Adipocyte (in vitro differentiated cells): ENCODE measurements at regions not wholly inside any gene's neighbourhood (a gene's known extent, or its start where the extent isn't known, plus 50 kb on each side); places are given as distances from the start of the nearest gene placed in this dataset.

Experiments
- DNase-seq: peaks from one replicate; pipeline ENCODE4 v3.0.0-alpha.2; 2015; ENCODE audit warnings: low read depth
- H3K27me3 ChIP-seq: replicated peaks from 2 replicates; pipeline ENCODE4 v1.7.0; 2013; ENCODE audit warnings: mild to moderate bottlenecking, low read length, moderate library complexity; ENCODE audit not compliant: control insufficient read depth, insufficient read depth
- H3K36me3 ChIP-seq: 2 replicates; pipeline ENCODE4 v1.7.0; 2013; ENCODE audit warnings: low read length, mild to moderate bottlenecking, moderate library complexity; ENCODE audit not compliant: control insufficient read depth, insufficient read depth, severe bottlenecking
- H3K4me1 ChIP-seq: 2 replicates; pipeline ENCODE4 v1.7.0; 2013; ENCODE audit warnings: mild to moderate bottlenecking, low read length, moderate library complexity; ENCODE audit not compliant: control insufficient read depth, insufficient read depth
- H3K4me3 ChIP-seq: 2 replicates; pipeline ENCODE4 v1.7.0; 2013; ENCODE audit warnings: mild to moderate bottlenecking, low read length, moderate library complexity
- H3K9ac ChIP-seq: 2 replicates; pipeline ENCODE4 v1.7.0; 2013; ENCODE audit warnings: mild to moderate bottlenecking, low read length, moderate library complexity
- H3K9me3 ChIP-seq: 2 replicates; pipeline ENCODE4 v1.7.0; 2013; ENCODE audit warnings: mild to moderate bottlenecking, low read length, moderate library complexity; ENCODE audit not compliant: control insufficient read depth

DNA sequence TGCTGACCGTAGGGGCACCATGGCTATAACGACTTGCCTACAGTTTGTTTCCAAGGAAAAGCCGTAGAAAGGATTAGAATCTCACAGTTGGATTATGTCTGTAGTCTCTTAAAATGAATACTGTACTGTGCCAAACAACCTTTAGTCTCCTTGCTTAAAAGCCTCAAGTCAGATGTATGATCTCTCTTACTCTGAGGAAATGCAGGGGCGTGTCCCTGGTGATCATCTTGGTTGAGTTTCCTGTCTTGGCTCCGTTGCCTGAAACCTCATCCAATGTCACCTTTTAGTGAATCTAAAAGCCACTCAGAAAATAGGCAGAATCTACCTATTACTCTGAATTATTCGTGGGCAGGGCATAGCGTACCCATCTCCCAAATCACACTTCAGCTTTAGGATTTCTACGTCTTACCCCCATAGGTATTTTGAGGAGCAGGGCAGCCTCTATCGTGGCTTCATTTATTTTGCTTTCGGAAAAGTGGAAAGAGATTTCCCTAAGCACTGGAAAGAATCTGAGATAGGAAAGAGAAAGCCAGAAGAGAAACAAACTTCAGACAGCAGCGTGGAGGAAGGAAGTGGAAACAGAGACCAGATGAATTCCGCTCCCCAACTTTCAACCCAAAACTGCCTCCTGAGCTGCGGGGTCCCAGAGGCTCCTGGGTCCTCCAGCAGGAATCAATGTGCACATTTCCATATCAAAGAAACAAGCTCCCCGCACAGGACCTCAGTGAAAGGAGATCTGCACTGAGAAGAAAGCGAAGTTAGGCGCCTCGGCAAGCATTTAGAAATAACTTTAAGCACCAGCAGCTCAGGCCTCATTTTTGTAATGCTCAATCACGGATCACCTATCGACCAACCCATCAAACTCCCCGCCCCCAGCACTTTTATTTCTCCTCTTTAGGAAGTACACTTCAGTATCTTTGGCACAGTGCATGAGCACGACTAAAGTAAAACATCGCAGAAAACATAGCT lies 245.8 kb downstream of the ETS1 start:
- Histone ChIP-seq H3K4me1 (peaks cover 23% of the 10 kb centered on the region), H3K9ac (no peak overlapping the region), H3K9me3 (no peaks in the 10 kb centered on the region), H3K27me3 (no peaks in the 10 kb centered on the region), H3K36me3 (no peaks in the 10 kb centered on the region), H3K4me3 (no peak overlapping the region)
- DNase-seq: no peak

DNA sequence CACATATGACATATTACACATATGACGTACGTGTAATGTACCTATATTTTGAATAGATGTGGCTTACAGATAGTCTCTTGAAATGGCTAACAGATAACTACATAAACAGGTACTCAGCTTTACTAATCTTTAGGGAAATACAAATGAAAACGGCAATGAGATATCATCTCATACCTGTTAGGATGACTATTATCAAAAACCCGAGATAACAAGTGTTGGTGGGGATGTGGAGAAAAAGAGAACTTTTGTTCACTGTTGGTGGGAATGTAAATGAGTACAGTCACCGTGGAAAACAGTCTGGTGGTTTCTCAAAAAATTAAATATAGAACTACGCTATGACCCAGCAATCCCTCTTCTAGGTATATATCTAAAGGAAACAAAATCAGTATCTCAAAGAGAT lies 247.6 kb downstream of the ETS1 start:
- H3K36me3 ChIP-seq: no peaks in the 10 kb centered on the region
- H3K27me3 ChIP-seq: no peaks in the 10 kb centered on the region
- DNase-seq: no peak
- peaks cover 30% of the 10 kb centered on the region for H3K4me1 ChIP-seq
- H3K4me3 ChIP-seq: no peak overlapping the region
- H3K9me3 ChIP-seq: no peaks in the 10 kb centered on the region
- H3K9ac ChIP-seq: no peak overlapping the region

DNA sequence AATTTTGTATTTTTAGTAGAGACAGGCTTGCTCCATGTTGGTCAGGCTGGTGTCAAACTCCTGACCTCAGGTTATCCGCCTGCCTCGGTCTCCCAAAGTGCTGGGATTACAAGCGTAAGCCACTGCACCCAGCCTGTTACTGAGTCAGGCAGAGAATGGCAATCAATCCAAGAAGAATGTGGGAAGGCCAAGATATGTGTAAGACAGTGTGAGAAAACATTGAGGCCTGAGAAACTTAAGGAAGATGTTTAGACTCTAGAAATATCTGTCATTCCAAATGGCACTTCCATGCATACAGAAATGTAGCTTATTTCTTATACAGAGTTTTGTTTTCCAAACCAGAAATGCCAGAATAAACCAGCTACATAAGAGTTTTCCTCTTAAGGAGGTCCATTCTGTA lies 248.5 kb downstream of the ETS1 start:
- Histone ChIP-seq H3K9ac (no peak overlapping the region), H3K9me3 (no peaks in the 10 kb centered on the region), H3K36me3 (no peaks in the 10 kb centered on the region), H3K4me1 (peaks cover 30% of the 10 kb centered on the region), H3K27me3 (no peaks in the 10 kb centered on the region), H3K4me3 (no peak overlapping the region)
- no peak for DNase-seq

DNA sequence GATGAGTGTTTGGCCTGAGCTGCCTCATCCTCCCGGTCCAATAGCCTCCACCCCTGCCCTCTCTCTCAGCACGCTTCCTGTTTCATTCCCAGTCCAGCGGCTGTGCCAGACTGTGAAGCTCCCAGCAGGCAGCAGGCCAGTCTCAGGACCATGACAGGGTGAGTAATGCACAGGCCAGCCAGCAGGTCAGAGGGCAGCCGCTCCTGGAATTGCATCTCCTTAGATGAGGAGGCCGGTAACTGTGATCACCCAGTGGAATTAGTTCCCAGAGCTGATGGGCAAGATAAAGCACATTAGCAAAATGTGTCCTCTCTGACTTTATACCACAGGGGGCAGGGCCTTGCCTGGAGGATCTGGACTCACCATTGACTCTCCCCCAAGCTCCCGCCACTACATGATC lies 251.2 kb downstream of the ETS1 start:
- H3K4me1 ChIP-seq: peaks cover 10% of the 10 kb centered on the region
- H3K27me3 ChIP-seq: no peaks in the 10 kb centered on the region
- no peaks in the 10 kb centered on the region for H3K36me3 ChIP-seq
- no peak for DNase-seq
- no peak overlapping the region for H3K9ac ChIP-seq
- no peaks in the 10 kb centered on the region for H3K9me3 ChIP-seq
- no peak overlapping the region for H3K4me3 ChIP-seq

DNA sequence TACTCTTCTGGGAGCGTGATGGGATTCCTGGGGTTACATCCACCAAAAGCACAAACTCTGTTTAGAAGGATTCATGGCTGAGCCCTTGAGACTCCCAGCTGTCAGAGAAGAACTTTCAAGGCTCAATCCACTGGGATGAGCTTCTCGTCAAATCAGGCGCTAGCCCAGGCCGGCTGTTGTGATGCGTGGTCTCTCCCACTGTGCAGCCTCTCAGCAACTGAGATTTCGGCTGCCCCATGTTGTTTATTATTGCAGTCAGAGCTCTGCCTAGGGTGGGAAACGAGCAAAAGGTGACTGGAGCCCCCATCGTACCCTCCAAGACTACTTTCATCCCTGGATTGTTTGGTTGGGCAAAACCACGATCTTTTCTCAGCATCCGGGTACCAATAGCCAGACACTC lies 251.6 kb downstream of the ETS1 start:
- peaks cover 8% of the 10 kb centered on the region for H3K4me1 ChIP-seq
- no peak overlapping the region for H3K4me3 ChIP-seq
- no peaks in the 10 kb centered on the region for H3K36me3 ChIP-seq
- no peak for DNase-seq
- H3K9me3 ChIP-seq: no peaks in the 10 kb centered on the region
- no peaks in the 10 kb centered on the region for H3K27me3 ChIP-seq
- H3K9ac ChIP-seq: no peak overlapping the region

DNA sequence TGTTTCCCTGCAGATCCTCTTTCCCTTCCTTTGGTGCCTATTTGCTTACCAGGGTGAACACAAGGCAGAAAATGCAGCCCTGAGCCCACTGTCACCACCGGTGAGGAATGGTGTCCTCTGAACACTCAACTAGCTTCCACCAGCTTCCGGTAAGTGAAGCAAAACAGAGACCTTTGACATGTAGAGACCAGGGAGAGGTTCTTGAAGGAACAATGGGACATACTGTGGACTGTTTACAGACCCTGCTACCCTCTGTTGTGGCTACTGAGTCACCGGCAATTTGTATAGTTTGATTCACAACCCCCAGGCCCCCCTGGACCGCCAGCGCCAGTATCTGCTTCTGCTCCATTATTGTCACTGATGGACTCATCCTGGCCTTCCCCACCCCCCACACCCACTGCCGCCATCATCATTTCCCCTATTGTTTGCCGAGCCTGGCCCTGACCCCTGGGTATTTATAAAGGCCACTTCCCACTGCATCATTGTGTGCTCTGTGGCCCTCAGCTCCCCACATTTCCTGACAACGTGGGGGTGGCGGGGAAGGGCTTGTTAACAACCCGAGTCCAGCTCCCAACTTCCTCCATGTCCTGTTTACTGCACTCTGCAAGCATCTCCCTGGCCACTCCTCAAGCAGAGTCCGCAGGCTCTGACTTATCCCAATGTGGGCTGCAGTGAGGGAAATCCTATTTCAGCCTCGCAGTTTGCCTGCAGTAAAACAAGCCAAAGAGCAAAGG lies 252.9 kb downstream of the ETS1 start:
- no peak overlapping the region for H3K4me3 ChIP-seq
- no peak for DNase-seq

DNA sequence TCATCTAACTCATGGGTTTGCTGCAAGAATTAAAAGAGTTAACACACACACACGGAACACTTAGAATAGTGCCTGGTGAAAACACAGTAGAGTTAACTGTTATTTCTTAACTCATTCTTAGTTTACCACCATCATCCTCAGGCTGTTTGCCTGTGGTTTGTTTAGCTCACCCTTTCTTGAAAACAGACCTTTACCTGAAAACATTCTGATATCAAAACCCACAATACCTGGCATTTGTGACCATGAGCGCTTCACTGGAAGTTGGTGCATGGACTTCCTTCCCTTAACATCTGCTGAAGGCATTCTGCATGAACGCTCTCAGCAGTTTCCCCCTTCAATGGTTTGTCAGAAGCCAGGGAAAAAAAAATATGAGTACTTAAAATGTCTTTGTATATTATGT lies 256.0 kb downstream of the ETS1 start:
- Histone ChIP-seq H3K9me3 (no peaks in the 10 kb centered on the region), H3K4me3 (no peak overlapping the region), H3K27me3 (no peaks in the 10 kb centered on the region), H3K4me1 (peaks cover 4% of the 10 kb centered on the region), H3K9ac (no peak overlapping the region), H3K36me3 (no peaks in the 10 kb centered on the region)
- no peak for DNase-seq

More for the DNA sequence above, 252.9 kb downstream of the ETS1 start:
- H3K9me3 ChIP-seq: no peaks in the 10 kb centered on the region
- H3K4me1 ChIP-seq: peaks cover 8% of the 10 kb centered on the region
- no peak overlapping the region for H3K9ac ChIP-seq
- no peaks in the 10 kb centered on the region for H3K27me3 ChIP-seq
- no peaks in the 10 kb centered on the region for H3K36me3 ChIP-seq

DNA sequence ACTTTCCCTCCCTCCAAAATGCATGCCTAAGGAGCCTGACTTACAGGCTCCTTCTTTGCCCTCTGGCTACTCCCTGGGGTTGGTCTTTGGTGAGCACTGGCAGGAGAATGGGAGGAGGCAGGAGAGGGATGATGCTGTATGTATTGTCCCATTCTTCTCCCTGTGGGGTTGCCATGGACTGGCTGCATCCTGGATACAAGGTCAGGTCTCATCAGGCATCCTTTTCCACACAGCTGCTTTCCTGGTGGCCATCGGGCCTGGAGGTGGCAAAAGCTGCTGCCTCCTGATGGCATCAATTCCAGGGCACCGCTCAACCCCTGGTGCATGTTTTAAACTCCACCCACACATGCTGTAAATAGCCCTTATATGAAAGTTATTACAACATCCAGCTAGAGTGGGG lies 257.2 kb downstream of the ETS1 start:
- Histone ChIP-seq H3K9me3 (no peaks in the 10 kb centered on the region), H3K4me3 (no peak overlapping the region), H3K36me3 (no peaks in the 10 kb centered on the region), H3K4me1 (no peaks in the 10 kb centered on the region), H3K27me3 (no peaks in the 10 kb centered on the region), H3K9ac (no peak overlapping the region)
- DNase-seq: no peak

DNA sequence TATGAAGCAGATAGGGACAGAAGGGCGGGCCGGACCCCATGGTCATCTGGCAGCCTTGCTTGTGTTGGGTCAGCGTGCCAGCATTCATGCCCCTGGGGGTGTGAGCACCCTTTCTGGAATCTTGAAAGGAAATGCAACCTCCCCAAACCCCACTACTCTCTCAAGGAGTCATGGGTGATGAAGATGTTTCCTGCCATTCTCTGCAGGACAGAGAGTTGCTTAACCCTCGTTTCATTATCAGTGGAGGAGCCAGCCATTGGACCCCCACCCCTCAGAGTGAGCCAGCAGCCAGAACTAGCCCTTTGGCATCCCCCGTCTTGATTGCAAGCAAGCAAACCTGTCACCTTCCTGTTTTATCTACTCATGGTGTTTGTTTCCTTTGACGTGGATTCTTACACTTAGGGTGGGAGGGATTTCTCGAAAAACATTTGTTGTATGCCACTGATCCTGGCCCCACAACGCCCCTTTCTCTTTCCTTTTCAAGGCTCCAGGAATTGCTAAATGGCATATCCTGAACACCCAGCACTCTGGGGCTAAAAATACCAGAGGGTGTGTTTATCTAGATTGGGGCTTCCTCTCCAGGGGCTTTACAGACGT lies 258.3 kb downstream of the ETS1 start:
- DNase-seq: no peak
- H3K9ac ChIP-seq: no peak overlapping the region
- no peak overlapping the region for H3K4me3 ChIP-seq

DNA sequence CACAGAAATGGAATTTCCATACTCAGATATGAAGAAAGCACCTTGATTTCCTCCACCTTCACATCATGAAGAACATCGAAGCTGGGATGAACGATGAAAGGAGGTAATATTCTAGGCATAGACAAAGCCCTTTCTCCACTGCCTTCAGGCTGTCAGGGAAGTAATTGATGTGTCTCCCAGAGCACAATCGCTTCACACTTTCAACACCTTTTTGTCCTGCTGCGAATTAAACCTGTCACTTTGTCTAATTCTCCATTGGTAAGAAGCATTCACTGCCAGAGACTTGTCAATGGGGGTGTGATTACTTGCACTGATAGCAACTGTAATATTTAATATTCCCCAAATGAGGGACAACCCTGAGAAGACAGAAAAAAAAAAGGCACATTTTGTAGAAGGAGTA lies 260.1 kb downstream of the ETS1 start:
- Histone ChIP-seq H3K4me1 (peaks cover 3% of the 10 kb centered on the region), H3K9ac (no peak overlapping the region), H3K36me3 (no peaks in the 10 kb centered on the region), H3K4me3 (no peak overlapping the region), H3K27me3 (no peaks in the 10 kb centered on the region), H3K9me3 (no peaks in the 10 kb centered on the region)
- no peak for DNase-seq

More for the DNA sequence above, 258.3 kb downstream of the ETS1 start:
- no peaks in the 10 kb centered on the region for H3K4me1 ChIP-seq
- H3K27me3 ChIP-seq: no peaks in the 10 kb centered on the region
- H3K36me3 ChIP-seq: no peaks in the 10 kb centered on the region
- H3K9me3 ChIP-seq: no peaks in the 10 kb centered on the region

DNA sequence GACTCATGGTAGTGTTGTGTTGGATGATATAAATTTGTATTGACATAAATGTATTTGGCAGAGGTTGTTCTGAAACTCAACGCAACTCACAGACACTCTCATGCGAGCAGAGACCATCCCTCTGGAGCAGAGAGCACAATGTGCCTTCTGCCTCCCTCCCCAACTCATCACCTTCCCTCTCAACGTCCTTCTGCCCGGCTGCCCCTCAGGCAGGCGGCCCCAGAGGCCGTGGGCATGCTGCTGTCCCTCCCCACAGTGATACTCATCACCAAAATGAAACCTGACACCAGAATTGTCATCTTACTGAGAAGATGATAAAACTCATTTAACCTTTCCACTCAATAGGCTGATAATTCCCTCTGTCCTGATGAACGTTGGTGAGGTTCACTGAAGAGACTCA lies 260.6 kb downstream of the ETS1 start:
- no peak for DNase-seq
- H3K27me3 ChIP-seq: no peaks in the 10 kb centered on the region
- H3K4me3 ChIP-seq: no peak overlapping the region
- H3K9me3 ChIP-seq: no peaks in the 10 kb centered on the region
- peaks cover 3% of the 10 kb centered on the region for H3K4me1 ChIP-seq
- H3K36me3 ChIP-seq: no peaks in the 10 kb centered on the region
- H3K9ac ChIP-seq: no peak overlapping the region
